Liver (tissue), 3 donors: ENCODE measurements at regions not wholly inside any gene's neighbourhood (a gene's known extent, or its start where the extent isn't known, plus 50 kb on each side); places are given as distances from the start of the nearest gene placed in this dataset.
"Not testable (repeated sequence)": the region's sequence is repeated elsewhere in the genome, so short reads cannot be mapped to it uniquely, and the experiment has no call there.

Experiments
- CTCF ChIP-seq: fragments of 150-350 bp; IDR thresholded peaks from 2 replicates; pipeline ENCODE4 v1.5.1; 2017; ENCODE audit warnings: improper control_type of control experiment, low read depth, low read length; ENCODE audit not compliant: missing input control
- EGR1 ChIP-seq, 2 donors: IDR thresholded peaks; 2 replicates each; pipeline ENCODE4 v1.6.1; 2016 to 2018; ENCODE audit warnings: antibody characterized with exemption in 2 of 2, low read depth in 2 of 2
- FOXA2 ChIP-seq: IDR thresholded peaks from 2 replicates; pipeline ENCODE4 v1.6.1; 2016; ENCODE audit warnings: antibody characterized with exemption
- GABPA ChIP-seq, 2 donors: IDR thresholded peaks in 1 of 2; conservative IDR thresholded peaks in 1 of 2; 2 replicates each; pipeline ENCODE4 v1.6.1; 2016; ENCODE audit warnings: antibody characterized with exemption in 2 of 2, mild to moderate bottlenecking in 1 of 2, moderate library complexity in 1 of 2
- HNF4A ChIP-seq, 2 donors: conservative IDR thresholded peaks; 2 replicates each; pipeline ENCODE4 v1.6.1; 2016; ENCODE audit warnings: antibody characterized with exemption in 2 of 2, mild to moderate bottlenecking in 2 of 2
- JUND ChIP-seq, 2 donors: IDR thresholded peaks; 2 replicates each; pipeline ENCODE4 v1.6.1; 2016; ENCODE audit warnings: antibody characterized with exemption in 2 of 2
- RXRA ChIP-seq, 2 donors: IDR thresholded peaks; 2 replicates each; pipeline ENCODE4 v1.6.1; 2017 to 2018; ENCODE audit warnings: antibody characterized with exemption in 2 of 2, mild to moderate bottlenecking in 1 of 2
- donor health status: healthy.
- donor health status: healthy.

GRCh38 chr9:39015178-39015577, 272.8 kb downstream of the CNTNAP3 start:
- TF ChIP-seq CTCF; RXRA (IDR thresholded peaks at IDR 0.05); GABPA (IDR thresholded peaks at IDR 0.05 in 1 of 2, conservative IDR thresholded peaks at IDR 0.05 in 1 of 2); JUND (IDR thresholded peaks at IDR 0.05); FOXA2; HNF4A (conservative IDR thresholded peaks at IDR 0.05); EGR1 (IDR thresholded peaks at IDR 0.05; ENCODE audit: low read depth in 2 of 2): not testable (repeated sequence)
